CD14-positive monocyte (primary cell): ENCODE measurements at regions not wholly inside any gene's neighbourhood (a gene's known extent, or its start where the extent isn't known, plus 50 kb on each side); places are given as distances from the start of the nearest gene placed in this dataset.

Source experiments
- DNase-seq, 3 donors: peaks; one replicate each; pipeline ENCODE4 v3.0.0-alpha.2; 2011 to 2022
- H2AFZ ChIP-seq: 2 replicates; pipeline ENCODE4 v1.6.0; 2012; ENCODE audit warnings: mild to moderate bottlenecking, low read depth, low read length, inconsistent platforms; ENCODE audit not compliant: insufficient read depth, poor library complexity, severe bottlenecking
- H3K27ac ChIP-seq, 2 donors: 1 replicate in 1 of 2; 2 replicates in 1 of 2; pipeline ENCODE4 v1.5.1; 2012 to 2013; ENCODE audit warnings: low read length in 2 of 2, control low read depth in 1 of 2, inconsistent platforms in 1 of 2, low read depth in 1 of 2, mild to moderate bottlenecking in 1 of 2
- H3K27me3 ChIP-seq, 2 donors: one replicate each; pipeline versions ENCODE4 v1.6.0 to v1.6.1; 2011 to 2013; ENCODE audit warnings: low read length in 2 of 2; ENCODE audit not compliant: control insufficient read depth in 2 of 2, insufficient read depth in 2 of 2
- H3K36me3 ChIP-seq, 2 donors: replicated peaks in 1 of 2; 1 replicate in 1 of 2; 2 replicates in 1 of 2; pipeline versions ENCODE4 v1.5.1 to v1.6.1; 2012 to 2013; ENCODE audit warnings: low read length in 2 of 2, control low read depth in 1 of 2, inconsistent platforms in 1 of 2, mild to moderate bottlenecking in 1 of 2; ENCODE audit not compliant: insufficient read depth in 2 of 2, control insufficient read depth in 1 of 2
- H3K4me1 ChIP-seq, 2 donors: 1 replicate in 1 of 2; 2 replicates in 1 of 2; pipeline versions ENCODE4 v1.5.1 to v1.6.1; 2012 to 2013; ENCODE audit warnings: low read length in 2 of 2, control low read depth in 1 of 2, inconsistent platforms in 1 of 2, mild to moderate bottlenecking in 1 of 2, moderate library complexity in 1 of 2; ENCODE audit not compliant: insufficient read depth in 2 of 2, control insufficient read depth in 1 of 2
- H3K4me2 ChIP-seq: replicated peaks from 2 replicates; pipeline ENCODE3; 2012; ENCODE audit warnings: low read length, moderate library complexity, mild to moderate bottlenecking; ENCODE audit not compliant: poor library complexity, severe bottlenecking; ENCODE audit errors: extremely low read depth
- H3K4me3 ChIP-seq, 3 experiments: fragments of 200-600 bp in 1 of 3; sonication (generic) in 1 of 3; replicated peaks in 1 of 3; 1 replicate in 2 of 3; 2 replicates in 1 of 3; pipeline ENCODE4 v1.5.1; 2011 to 2013; ENCODE audit warnings: low read length in 3 of 3, mild to moderate bottlenecking in 3 of 3, control low read depth in 2 of 3, low read depth in 2 of 3, inconsistent platforms in 1 of 3, moderate library complexity in 1 of 3
- H3K79me2 ChIP-seq: 2 replicates; pipeline ENCODE4 v1.6.0; 2012; ENCODE audit warnings: mild to moderate bottlenecking, control low read depth, inconsistent platforms, low read length, moderate library complexity; ENCODE audit not compliant: insufficient read depth
- H3K9ac ChIP-seq: 2 replicates; pipeline ENCODE4 v1.6.0; 2017; ENCODE audit warnings: low read length, mild to moderate bottlenecking; ENCODE audit not compliant: insufficient read depth, poor library complexity, severe bottlenecking
- H3K9me3 ChIP-seq, 2 donors: replicated peaks in 1 of 2; 1 replicate in 1 of 2; 2 replicates in 1 of 2; pipeline versions ENCODE4 v1.5.1 to v1.6.1; 2012 to 2013; ENCODE audit warnings: low read length in 2 of 2, control low read depth in 1 of 2; ENCODE audit not compliant: control insufficient read depth in 1 of 2, insufficient read depth in 1 of 2
- H4K20me1 ChIP-seq: 2 replicates; pipeline ENCODE4 v1.6.0; 2012; ENCODE audit warnings: mild to moderate bottlenecking, low read length, control low read depth, moderate library complexity; ENCODE audit not compliant: insufficient read depth
- H3K27ac Mint-ChIP-seq, 7 donors: one replicate each; pipeline ENCODE4 v1.8.0; 2020; ENCODE audit warnings: mild to moderate bottlenecking in 7 of 7, mixed read lengths in 7 of 7, moderate library complexity in 6 of 7, inconsistent platforms in 2 of 7
- H3K27me3 Mint-ChIP-seq, 3 donors: one replicate each; pipeline ENCODE4 v1.8.0; 2021 to 2022; ENCODE audit warnings: low read depth in 3 of 3, mild to moderate bottlenecking in 3 of 3, mixed read lengths in 3 of 3, moderate library complexity in 3 of 3, inconsistent platforms in 1 of 3
- H3K36me3 Mint-ChIP-seq, 2 donors: one replicate each; pipeline ENCODE4 v1.8.0; 2020; ENCODE audit warnings: mixed read lengths in 2 of 2, inconsistent platforms in 1 of 2, mild to moderate bottlenecking in 1 of 2
- H3K4me1 Mint-ChIP-seq: one replicate; pipeline ENCODE4 v1.8.0; 2020; ENCODE audit warnings: mild to moderate bottlenecking, mixed read lengths
- H3K4me3 Mint-ChIP-seq, 2 donors: one replicate each; pipeline ENCODE4 v1.8.0; 2020; ENCODE audit warnings: mild to moderate bottlenecking in 2 of 2, mixed read lengths in 2 of 2, moderate library complexity in 1 of 2
- H3K9me3 Mint-ChIP-seq, 7 donors: one replicate each; pipeline ENCODE4 v1.8.0; 2020 to 2022; ENCODE audit warnings: mixed read lengths in 7 of 7, mild to moderate bottlenecking in 6 of 7, moderate library complexity in 6 of 7, inconsistent platforms in 2 of 7
- CTCF ChIP-seq: fragments of 200-600 bp; IDR thresholded peaks from one replicate; pipeline ENCODE4 v1.8.0; 2022; ENCODE audit warnings: antibody characterized with exemption, mild to moderate bottlenecking
- WGBS: methylation state at CpG from one replicate; pipeline ENCODE4 v1.1.5; 2013; ENCODE audit warnings: missing lambda C conversion rate; ENCODE audit not compliant: insufficient coverage; 5-methylcytosine and 5-hydroxymethylcytosine counted together
- intact Hi-C, 2 donors: fragments of 100-400 bp; cut with micrococcal nuclease; formaldehyde crosslinking; loops; one replicate each; pipeline versions ENCODE4 v1.15.0 to v1.15.1; 2023

DNA sequence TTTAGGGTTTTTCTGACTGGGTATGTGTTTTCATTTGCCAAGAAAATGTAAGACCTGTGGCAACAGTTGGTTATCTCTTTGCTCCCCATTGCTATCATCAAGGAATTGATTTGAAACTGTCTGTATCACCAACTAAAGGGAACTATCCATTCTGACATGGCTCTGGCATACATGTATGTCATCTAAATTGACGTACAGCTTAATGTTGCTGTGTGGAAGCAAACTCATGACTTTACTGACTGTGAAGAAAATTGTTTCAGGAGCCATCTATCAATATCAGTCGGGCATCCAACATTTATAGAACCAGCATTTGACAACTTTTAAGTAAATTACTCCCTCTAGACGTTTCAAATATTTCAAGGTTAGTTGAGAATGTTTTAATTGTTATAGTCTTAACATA is 555.8 kb upstream of the EPHA7 start:
- Mint-ChIP-seq H3K9me3 (peaks cover 0 to 2% (median 0%) of the 10 kb centered on the region in 7 donors), H3K4me1 (no peaks in the 10 kb centered on the region), H3K36me3 (no peaks in the 10 kb centered on the region), H3K27ac (no peak overlapping the region), H3K27me3 (peaks cover 0 to 5% (median 0%) of the 10 kb centered on the region in 3 donors), H3K4me3 (no peak overlapping the region)
- Histone ChIP-seq H3K4me2 (no peak overlapping the region), H2AFZ (no peak overlapping the region), H3K9ac (no peak overlapping the region), H3K4me1 (no peaks in the 10 kb centered on the region), H4K20me1 (no peaks in the 10 kb centered on the region), H3K27ac (no peak overlapping the region), H3K4me3 (no peak overlapping the region), H3K27me3 (no peaks in the 10 kb centered on the region), H3K9me3 (no peaks in the 10 kb centered on the region), H3K36me3 (no peaks in the 10 kb centered on the region), H3K79me2 (no peaks in the 10 kb centered on the region)
- TF ChIP-seq CTCF = no peak
- WGBS = no CpG with 5 or more reads among the region's 3 CpGs
- intact Hi-C loops = no loop called here
- DNase-seq = no peak

DNA sequence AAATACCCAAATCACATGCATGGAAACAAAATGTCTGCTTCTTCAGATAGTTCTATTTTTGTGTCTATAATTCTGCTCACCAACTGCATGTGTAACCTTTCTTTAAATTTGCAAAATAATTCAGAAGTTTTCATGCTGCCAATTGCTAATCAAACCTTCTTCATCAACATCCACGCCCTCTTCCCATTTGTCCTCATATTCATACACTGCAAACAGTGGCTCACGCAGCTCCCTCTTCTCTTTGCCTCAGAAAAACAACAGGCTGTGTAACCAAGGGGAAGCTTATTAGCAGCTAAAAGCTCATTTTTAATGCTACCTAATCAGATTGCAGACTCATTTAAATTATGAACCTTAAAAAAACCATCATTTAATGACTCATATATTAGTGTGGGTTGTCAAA is 555.0 kb upstream of the EPHA7 start:
- no peaks in the 10 kb centered on the region for H3K27me3 ChIP-seq
- H3K27ac ChIP-seq = no peak overlapping the region
- H2AFZ ChIP-seq = no peak overlapping the region
- H3K4me3 ChIP-seq = no peak overlapping the region
- WGBS = 91% methylated on average over 2 of the region's 2 CpGs
- Mint-ChIP-seq H3K27me3 (peaks cover 0 to 5% (median 0%) of the 10 kb centered on the region in 3 donors), H3K27ac (no peak overlapping the region), H3K9me3 (peaks cover 0 to 2% (median 0%) of the 10 kb centered on the region in 7 donors), H3K36me3 (no peaks in the 10 kb centered on the region), H3K4me3 (no peak overlapping the region), H3K4me1 (no peaks in the 10 kb centered on the region)
- no peak overlapping the region for H3K4me2 ChIP-seq
- no peaks in the 10 kb centered on the region for H4K20me1 ChIP-seq
- H3K4me1 ChIP-seq = no peaks in the 10 kb centered on the region
- no peak for DNase-seq
- H3K36me3 ChIP-seq = no peaks in the 10 kb centered on the region
- no peaks in the 10 kb centered on the region for H3K9me3 ChIP-seq
- TF ChIP-seq CTCF = no peak
- H3K79me2 ChIP-seq = no peaks in the 10 kb centered on the region
- intact Hi-C loops = no loop called here
- H3K9ac ChIP-seq = no peak overlapping the region
